Urinary bladder (tissue), 3 donors: ENCODE measurements at regions not wholly inside any gene's neighbourhood (a gene's known extent, or its start where the extent isn't known, plus 50 kb on each side); places are given as distances from the start of the nearest gene placed in this dataset.

Experiments
- DNase-seq: peaks from one replicate; pipeline ENCODE4 v3.0.0-alpha.2; 2015; ENCODE audit errors: extremely low spot score
- H3K27ac ChIP-seq: one replicate; pipeline ENCODE4 v1.5.1; 2013; ENCODE audit warnings: low read depth, mild to moderate bottlenecking, moderate library complexity
- H3K36me3 ChIP-seq: one replicate; pipeline ENCODE4 v1.6.1; 2013; ENCODE audit warnings: mild to moderate bottlenecking, moderate library complexity; ENCODE audit not compliant: insufficient read depth
- H3K4me1 ChIP-seq: one replicate; pipeline ENCODE4 v1.6.1; 2013; ENCODE audit warnings: mild to moderate bottlenecking, moderate library complexity; ENCODE audit not compliant: insufficient read depth
- H3K4me3 ChIP-seq: one replicate; pipeline ENCODE4 v1.5.1; 2013; ENCODE audit warnings: low read depth, low read length
- WGBS: extraction: QIAGEN DNeasy Blood & Tissue Kit; methylation state at CpG from one replicate; pipeline ENCODE4 v1.1.7; 2013; 5-methylcytosine and 5-hydroxymethylcytosine counted together
- donor health status: healthy with polysubstance abuse.
- donor health status: healthy.

GRCh38 chr2:77939370-77939769 is 417.2 kb upstream of the LRRTM4 start:
- WGBS: 94% methylated on average over 1 of the region's 1 CpG
- H3K36me3 ChIP-seq: no peaks in the 10 kb centered on the region
- no peaks in the 10 kb centered on the region for H3K4me1 ChIP-seq

DNA sequence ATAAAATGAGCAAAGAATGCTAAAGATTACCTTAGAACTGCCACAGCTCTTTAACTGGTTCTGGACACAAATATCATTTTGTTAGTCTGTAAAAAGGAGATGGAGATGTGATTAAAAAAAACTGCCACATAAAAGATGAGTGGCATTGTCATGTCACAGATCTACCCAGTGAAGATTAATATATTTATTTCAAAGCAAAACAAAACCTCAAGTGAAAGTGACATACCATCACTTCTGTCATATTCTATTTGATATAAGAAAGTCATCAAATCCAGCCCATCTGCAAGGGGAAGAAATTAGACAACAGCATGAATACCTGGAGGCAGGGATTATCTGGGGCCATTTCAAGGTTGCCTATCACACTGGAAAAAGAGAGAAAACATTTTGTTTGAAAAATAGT is 417.6 kb upstream of the LRRTM4 start:
- no peak for DNase-seq
- Histone ChIP-seq H3K27ac (no peak overlapping the region), H3K36me3 (no peaks in the 10 kb centered on the region), H3K4me1 (no peaks in the 10 kb centered on the region), H3K4me3 (no peak overlapping the region)

More at GRCh38 chr2:77939370-77939769, 417.2 kb upstream of the LRRTM4 start:
- DNase-seq: no peak
- H3K27ac ChIP-seq: no peak overlapping the region
- no peak overlapping the region for H3K4me3 ChIP-seq

GRCh38 chr2:77954931-77955330 is 432.8 kb upstream of the LRRTM4 start:
- Histone ChIP-seq H3K27ac (no peak overlapping the region), H3K4me1 (no peaks in the 10 kb centered on the region), H3K4me3 (no peak overlapping the region), H3K36me3 (no peaks in the 10 kb centered on the region)
- DNase-seq: no peak
- WGBS: 92% methylated on average over 18 of the region's 18 CpGs

DNA sequence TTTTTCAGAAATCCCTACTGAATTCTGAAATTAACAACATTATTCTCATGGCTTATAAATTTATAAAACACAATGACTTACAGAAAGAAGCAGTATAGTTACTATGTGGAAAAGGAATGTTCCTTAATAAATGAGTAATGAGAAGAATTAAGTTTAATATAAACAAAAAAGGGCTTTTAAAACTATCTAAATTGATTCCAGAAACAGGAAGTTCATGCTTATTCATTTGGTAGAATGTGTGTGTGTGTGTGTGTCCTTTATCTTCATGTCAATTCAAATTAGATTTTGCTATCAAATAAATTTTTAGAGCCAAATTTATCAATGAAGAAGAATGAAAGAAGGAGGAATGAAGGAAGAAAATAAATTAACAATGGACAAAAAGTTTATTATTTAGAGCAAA is 440.8 kb upstream of the LRRTM4 start:
- Histone ChIP-seq H3K4me3 (no peak overlapping the region), H3K4me1 (no peaks in the 10 kb centered on the region), H3K27ac (no peak overlapping the region), H3K36me3 (no peaks in the 10 kb centered on the region)
- no peak for DNase-seq

- Histone ChIP-seq H3K36me3 (no peaks in the 10 kb centered on the region), H3K4me3 (no peak overlapping the region), H3K27ac (no peak overlapping the region), H3K4me1 (no peaks in the 10 kb centered on the region)
- DNase-seq: no peak
- WGBS: 42% methylated on average over 3 of the region's 3 CpGs
These were observed 455.4 kb upstream of the LRRTM4 start for GRCh38 chr2:77977471-77978063.

GRCh38 chr2:77995161-77995560 is 473.0 kb upstream of the LRRTM4 start:
- H3K4me3 ChIP-seq: no peak overlapping the region
- H3K36me3 ChIP-seq: no peaks in the 10 kb centered on the region
- DNase-seq: no peak
- no peak overlapping the region for H3K27ac ChIP-seq
- no peaks in the 10 kb centered on the region for H3K4me1 ChIP-seq

DNA sequence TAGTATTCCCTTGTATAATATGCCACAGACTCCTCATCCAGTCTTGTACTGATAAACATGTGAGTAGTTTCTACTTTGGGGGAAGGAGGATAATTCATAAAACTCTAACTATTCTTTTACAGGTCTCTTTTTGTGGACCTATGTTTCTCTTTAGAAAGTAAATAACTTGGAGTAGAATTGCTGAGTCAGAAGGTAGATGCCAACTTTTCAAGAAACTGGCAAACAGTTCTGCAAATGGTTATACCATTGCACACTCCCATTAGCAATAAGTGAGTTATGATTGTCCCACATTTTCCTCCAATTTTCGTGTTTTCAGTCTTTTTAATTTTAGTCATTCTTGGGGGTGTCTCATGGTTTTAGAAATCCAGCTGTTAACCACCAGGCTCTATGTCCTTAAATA is 477.2 kb upstream of the LRRTM4 start:
- H3K36me3 ChIP-seq: no peaks in the 10 kb centered on the region
- H3K27ac ChIP-seq: no peak overlapping the region
- no peaks in the 10 kb centered on the region for H3K4me1 ChIP-seq
- DNase-seq: no peak
- 64% methylated on average over 1 of the region's 1 CpG for WGBS
- no peak overlapping the region for H3K4me3 ChIP-seq

DNA sequence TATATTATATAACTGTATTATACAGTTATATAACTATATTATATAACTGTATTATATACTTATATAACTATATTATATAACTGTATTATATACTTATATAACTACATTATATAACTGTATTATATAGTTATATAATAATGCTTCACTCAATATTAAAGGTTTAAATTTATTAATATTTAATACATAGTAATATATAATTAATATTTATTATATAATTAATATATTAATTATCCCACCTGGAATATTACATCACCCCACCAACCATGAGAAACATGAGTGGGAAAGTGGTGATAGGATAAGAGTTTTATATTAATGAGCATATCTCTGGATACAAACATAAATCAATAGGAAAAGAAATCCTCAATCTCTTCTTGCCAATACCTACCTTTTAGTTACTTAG is 487.1 kb upstream of the LRRTM4 start:
- Histone ChIP-seq H3K27ac (no peak overlapping the region), H3K4me3 (no peak overlapping the region), H3K4me1 (no peaks in the 10 kb centered on the region), H3K36me3 (no peaks in the 10 kb centered on the region)
- DNase-seq: no peak

GRCh38 chr2:78011251-78011650 is 489.1 kb upstream of the LRRTM4 start:
- no peak overlapping the region for H3K4me3 ChIP-seq
- H3K27ac ChIP-seq: no peak overlapping the region
- H3K36me3 ChIP-seq: no peaks in the 10 kb centered on the region
- no peaks in the 10 kb centered on the region for H3K4me1 ChIP-seq
- no peak for DNase-seq
- 76% methylated on average over 2 of the region's 2 CpGs for WGBS

GRCh38 chr2:78020491-78020890 is 498.3 kb upstream of the LRRTM4 start:
- Histone ChIP-seq H3K36me3 (no peaks in the 10 kb centered on the region), H3K27ac (no peak overlapping the region), H3K4me3 (no peak overlapping the region), H3K4me1 (no peaks in the 10 kb centered on the region)
- no peak for DNase-seq
- 44% methylated on average over 4 of the region's 4 CpGs for WGBS

DNA sequence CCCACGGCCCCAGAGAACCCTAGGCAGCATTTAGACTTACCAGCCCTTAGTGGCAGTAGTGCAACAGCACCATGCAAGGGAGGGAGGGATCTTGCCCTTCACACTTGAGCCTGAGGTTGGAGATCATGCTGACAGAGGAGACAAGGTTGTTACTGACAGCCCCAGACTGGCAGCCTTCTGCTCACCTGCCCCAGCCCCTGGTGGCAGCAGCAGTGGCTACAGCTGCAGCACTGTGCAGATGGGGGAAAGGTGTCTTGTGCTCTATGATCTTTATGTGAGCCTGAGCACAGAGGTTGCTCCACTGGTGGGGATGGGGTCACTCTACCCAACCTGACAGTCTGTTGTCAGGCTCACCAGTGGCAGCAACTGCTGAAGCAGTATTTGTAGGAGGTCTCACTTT is 501.2 kb upstream of the LRRTM4 start:
- 70% methylated on average over 1 of the region's 1 CpG for WGBS
- H3K4me3 ChIP-seq: no peak overlapping the region
- no peaks in the 10 kb centered on the region for H3K36me3 ChIP-seq
- no peaks in the 10 kb centered on the region for H3K4me1 ChIP-seq
- DNase-seq: no peak
- no peak overlapping the region for H3K27ac ChIP-seq

GRCh38 chr2:78024996-78025395 is 502.8 kb upstream of the LRRTM4 start:
- no peak for DNase-seq
- Histone ChIP-seq H3K36me3 (no peaks in the 10 kb centered on the region), H3K4me3 (no peak overlapping the region), H3K27ac (no peak overlapping the region), H3K4me1 (no peaks in the 10 kb centered on the region)
- 89% methylated on average over 2 of the region's 2 CpGs for WGBS

DNA sequence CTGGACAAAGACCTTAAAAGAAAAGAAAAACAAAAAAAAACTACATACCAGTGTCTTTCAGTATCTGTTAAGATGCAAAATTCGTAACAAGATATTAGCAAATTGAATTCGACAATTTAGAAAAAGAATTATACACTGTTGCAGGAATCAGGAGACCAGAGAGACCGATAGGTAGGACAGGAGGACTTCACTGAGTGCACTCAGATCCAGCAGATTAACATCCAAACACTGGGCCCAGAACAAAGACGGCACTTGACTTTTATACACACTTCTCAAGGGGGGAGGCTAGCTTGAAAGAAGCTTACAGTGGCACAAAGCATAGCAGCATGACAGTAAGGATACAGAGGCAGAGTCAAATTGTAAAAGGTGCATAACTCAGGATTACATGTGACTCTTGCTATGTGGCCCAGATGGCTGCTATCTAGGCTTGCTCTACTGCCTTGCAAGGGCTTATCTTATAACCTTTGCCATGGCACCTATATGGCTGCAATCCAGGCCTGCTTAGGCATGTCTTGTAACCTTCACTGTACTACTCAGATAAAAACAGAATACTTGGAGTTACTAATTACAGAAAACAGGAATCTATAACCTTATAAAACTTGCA is 507.3 kb upstream of the LRRTM4 start:
- H3K4me1 ChIP-seq: no peaks in the 10 kb centered on the region
- H3K36me3 ChIP-seq: no peaks in the 10 kb centered on the region
- no peak overlapping the region for H3K4me3 ChIP-seq
- WGBS: 76% methylated on average over 4 of the region's 4 CpGs
- no peak overlapping the region for H3K27ac ChIP-seq
- no peak for DNase-seq

DNA sequence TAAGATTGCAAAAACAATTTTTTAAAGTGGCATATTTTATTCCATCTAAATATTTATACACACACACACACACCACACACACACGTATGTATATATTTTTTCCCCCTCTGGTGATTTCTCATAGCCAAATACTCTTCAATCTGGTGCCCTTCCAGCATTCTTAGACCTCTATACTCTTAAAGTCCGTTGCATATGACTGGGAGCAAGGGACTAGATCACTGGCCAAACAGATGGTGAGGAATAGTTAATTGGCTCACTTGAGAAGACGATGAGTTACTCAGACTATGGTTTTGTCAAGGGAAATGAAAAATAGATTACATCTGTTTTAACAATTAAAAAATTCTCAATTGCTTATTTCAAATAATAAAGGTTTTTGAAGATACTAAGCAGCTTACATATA is 512.5 kb upstream of the LRRTM4 start:
- Histone ChIP-seq H3K27ac (no peak overlapping the region), H3K36me3 (no peaks in the 10 kb centered on the region), H3K4me3 (no peak overlapping the region), H3K4me1 (no peaks in the 10 kb centered on the region)
- WGBS: 48% methylated on average over 3 of the region's 3 CpGs
- DNase-seq: no peak

DNA sequence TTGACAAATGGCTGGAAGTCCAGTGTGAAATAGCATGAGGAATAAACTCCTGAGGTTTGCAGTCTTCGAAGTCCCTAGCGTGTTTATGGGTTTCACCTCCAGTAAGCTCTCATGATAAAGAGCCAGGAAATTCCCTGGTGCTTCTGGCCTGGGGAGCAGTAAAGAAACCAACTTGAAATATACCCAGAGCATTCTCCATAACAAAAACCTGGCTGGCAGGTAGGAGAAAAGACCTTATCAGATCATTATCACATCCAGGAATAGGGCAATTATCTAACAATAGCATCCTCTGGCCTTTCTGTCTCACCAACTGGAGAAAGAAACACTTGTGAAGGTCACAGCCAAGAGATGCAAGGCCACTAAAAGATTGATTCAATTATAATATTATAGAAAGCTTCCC is 513.6 kb upstream of the LRRTM4 start:
- H3K4me3 ChIP-seq: no peak overlapping the region
- DNase-seq: no peak
- H3K27ac ChIP-seq: no peak overlapping the region
- H3K4me1 ChIP-seq: no peaks in the 10 kb centered on the region
- no peaks in the 10 kb centered on the region for H3K36me3 ChIP-seq
- 66% methylated on average over 2 of the region's 2 CpGs for WGBS
